Osteocyte (in vitro differentiated cells): ENCODE measurements at regions not wholly inside any gene's neighbourhood (a gene's known extent, or its start where the extent isn't known, plus 50 kb on each side); places are given as distances from the start of the nearest gene placed in this dataset.

ENCODE experiments used
- DNase-seq: peaks from one replicate; pipeline ENCODE4 v3.0.0; 2021; ENCODE audit warnings: mixed read lengths; ENCODE audit not compliant: unreplicated experiment; ENCODE audit errors: extremely low spot score
- H3K27ac Mint-ChIP-seq: one replicate; pipeline ENCODE4 v1.8.0; 2021; ENCODE audit warnings: mild to moderate bottlenecking, mixed read lengths; ENCODE audit not compliant: unreplicated experiment
- H3K27me3 Mint-ChIP-seq: one replicate; pipeline ENCODE4 v1.8.0; 2021; ENCODE audit warnings: mixed read lengths; ENCODE audit not compliant: unreplicated experiment
- H3K36me3 Mint-ChIP-seq: one replicate; pipeline ENCODE4 v1.8.0; 2021; ENCODE audit warnings: mixed read lengths; ENCODE audit not compliant: unreplicated experiment
- H3K4me1 Mint-ChIP-seq: one replicate; pipeline ENCODE4 v1.8.0; 2021; ENCODE audit warnings: mixed read lengths; ENCODE audit not compliant: unreplicated experiment
- H3K4me3 Mint-ChIP-seq: one replicate; pipeline ENCODE4 v1.8.0; 2021; ENCODE audit warnings: mild to moderate bottlenecking, moderate library complexity, mixed read lengths; ENCODE audit not compliant: unreplicated experiment
- H3K9me3 Mint-ChIP-seq: one replicate; pipeline ENCODE4 v1.8.0; 2021; ENCODE audit warnings: mixed read lengths; ENCODE audit not compliant: unreplicated experiment
- CTCF ChIP-seq: fragments of 200-600 bp; sonication (generic); IDR thresholded peaks from 2 replicates; pipeline ENCODE4 v1.5.0; 2021; ENCODE audit warnings: antibody characterized with exemption, mild to moderate bottlenecking, moderate library complexity

- TF ChIP-seq CTCF: no peak
- H3K4me3 Mint-ChIP-seq: no peak overlapping the region
- no peaks in the 10 kb centered on the region for H3K27me3 Mint-ChIP-seq
- no peak for DNase-seq
- no peaks in the 10 kb centered on the region for H3K4me1 Mint-ChIP-seq
- no peaks in the 10 kb centered on the region for H3K9me3 Mint-ChIP-seq
- no peaks in the 10 kb centered on the region for H3K36me3 Mint-ChIP-seq
- H3K27ac Mint-ChIP-seq: no peak overlapping the region
These were observed 199.0 kb upstream of the ADAMTS16 start for GRCh38 chr5:4941161-4941560.

DNA sequence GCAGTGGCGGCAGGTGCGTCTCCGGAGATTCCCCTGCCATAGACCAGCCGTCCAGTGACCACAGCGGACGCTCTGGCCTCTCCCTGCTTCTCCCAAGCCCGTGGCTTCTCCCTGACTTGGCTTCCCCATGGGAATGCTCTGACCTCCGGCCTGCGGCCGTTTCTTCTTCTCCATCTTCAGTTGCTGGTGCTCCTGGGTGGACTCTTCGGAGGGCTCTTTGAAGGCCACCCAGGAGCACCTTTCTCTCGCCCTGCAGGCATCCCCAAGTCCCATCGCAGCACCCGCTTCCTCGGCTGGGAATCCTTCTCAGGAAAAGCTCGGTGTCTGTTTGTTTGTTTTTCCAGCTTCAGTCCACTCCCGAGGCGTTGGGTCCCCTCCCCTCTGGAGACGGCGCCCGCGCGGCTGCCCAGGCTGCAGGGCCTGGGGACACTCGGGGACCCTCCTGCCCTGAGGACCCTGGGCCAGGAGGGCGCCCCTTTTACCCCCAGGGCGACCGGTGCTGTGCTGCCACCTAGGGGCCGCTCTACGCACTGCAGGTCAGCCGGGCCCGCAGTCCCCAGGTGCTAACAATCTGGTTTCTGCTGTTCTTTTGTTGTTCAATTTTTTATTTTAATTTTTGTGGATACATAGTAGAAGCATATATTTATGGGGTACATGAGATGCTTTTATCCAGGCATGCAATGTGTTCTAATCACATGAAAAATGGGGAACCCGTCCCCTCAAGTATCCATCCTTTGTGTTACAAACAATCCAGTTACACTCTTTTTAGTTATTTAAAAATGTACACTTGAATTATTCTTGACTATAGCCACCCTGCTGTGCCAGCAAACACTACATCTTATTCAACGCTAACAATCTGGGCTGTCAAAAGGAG lies 197.9 kb upstream of the ADAMTS16 start:
- Mint-ChIP-seq H3K27ac (no peak overlapping the region), H3K27me3 (no peaks in the 10 kb centered on the region), H3K4me3 (no peak overlapping the region), H3K9me3 (no peaks in the 10 kb centered on the region), H3K36me3 (no peaks in the 10 kb centered on the region), H3K4me1 (no peaks in the 10 kb centered on the region)
- TF ChIP-seq CTCF: peak; percentile 65
- DNase-seq: no peak

DNA sequence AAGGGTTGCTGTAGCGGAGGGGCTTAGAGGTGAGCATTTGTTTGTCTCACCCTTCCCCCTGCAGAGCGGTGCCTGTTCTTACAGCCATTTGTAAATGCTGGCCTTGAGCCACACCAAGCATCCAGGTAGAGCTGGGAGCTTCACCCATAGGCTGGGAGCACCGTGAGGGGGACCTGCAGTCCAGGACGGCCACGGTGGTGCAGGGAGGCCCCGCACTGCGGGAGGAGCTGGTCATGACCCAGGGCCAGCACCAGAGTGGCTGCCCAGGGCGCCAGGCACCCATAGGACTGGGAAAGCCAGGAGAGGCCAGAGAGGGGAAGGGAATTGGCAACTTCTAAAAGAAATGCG lies 197.3 kb upstream of the ADAMTS16 start:
- DNase-seq: no peak
- H3K9me3 Mint-ChIP-seq: no peaks in the 10 kb centered on the region
- TF ChIP-seq CTCF: no peak
- no peak overlapping the region for H3K27ac Mint-ChIP-seq
- no peaks in the 10 kb centered on the region for H3K4me1 Mint-ChIP-seq
- no peaks in the 10 kb centered on the region for H3K36me3 Mint-ChIP-seq
- no peaks in the 10 kb centered on the region for H3K27me3 Mint-ChIP-seq
- no peak overlapping the region for H3K4me3 Mint-ChIP-seq

DNA sequence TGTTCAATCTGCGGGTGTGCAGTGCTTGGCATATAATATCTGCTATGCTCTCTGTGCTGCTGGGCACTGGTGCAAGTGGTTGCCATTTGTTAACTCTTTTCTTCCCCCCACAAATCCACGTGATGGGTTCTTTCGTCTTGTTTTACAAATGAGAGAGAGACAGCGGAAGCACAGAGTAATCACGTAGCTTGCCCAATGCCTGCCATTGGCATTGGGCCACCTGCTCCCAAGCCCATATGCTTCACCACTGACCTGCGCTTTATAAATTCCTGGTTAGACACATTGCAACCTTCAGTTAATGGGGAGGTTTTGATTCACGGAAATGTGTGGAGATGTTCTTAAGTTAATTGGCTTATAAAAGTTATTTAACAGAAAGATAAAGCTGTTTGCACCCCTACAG lies 194.8 kb upstream of the ADAMTS16 start:
- no peaks in the 10 kb centered on the region for H3K9me3 Mint-ChIP-seq
- H3K27ac Mint-ChIP-seq: no peak overlapping the region
- no peak for TF ChIP-seq CTCF
- H3K4me1 Mint-ChIP-seq: no peaks in the 10 kb centered on the region
- DNase-seq: no peak
- H3K4me3 Mint-ChIP-seq: no peak overlapping the region
- H3K36me3 Mint-ChIP-seq: no peaks in the 10 kb centered on the region
- no peaks in the 10 kb centered on the region for H3K27me3 Mint-ChIP-seq

DNA sequence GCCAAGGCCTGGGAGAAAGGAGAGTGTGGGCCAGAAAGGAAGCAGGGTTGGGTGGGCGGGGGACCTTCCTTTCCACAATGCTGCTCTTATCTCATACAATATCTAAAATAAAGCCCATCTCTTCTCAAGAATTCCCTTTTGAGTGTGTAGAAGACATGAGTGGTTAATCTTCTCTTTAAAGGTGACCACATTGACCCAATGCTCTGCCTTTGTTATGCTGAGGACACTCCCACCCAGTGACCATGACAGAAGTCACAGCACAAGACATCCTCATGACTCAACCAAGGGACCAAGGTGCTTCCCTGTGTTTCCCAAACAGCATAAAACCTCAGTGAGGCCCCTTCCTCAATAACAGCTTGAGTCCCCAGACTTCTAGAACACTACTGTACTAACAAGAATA lies 193.0 kb upstream of the ADAMTS16 start:
- H3K27ac Mint-ChIP-seq: no peak overlapping the region
- TF ChIP-seq CTCF: no peak
- no peaks in the 10 kb centered on the region for H3K27me3 Mint-ChIP-seq
- no peaks in the 10 kb centered on the region for H3K4me1 Mint-ChIP-seq
- H3K9me3 Mint-ChIP-seq: no peaks in the 10 kb centered on the region
- no peak overlapping the region for H3K4me3 Mint-ChIP-seq
- no peak for DNase-seq
- H3K36me3 Mint-ChIP-seq: no peaks in the 10 kb centered on the region
